ENCODE measurements at regions not wholly inside any gene's neighbourhood (a gene's known extent, or its start where the extent isn't known, plus 50 kb on each side); places are given as distances from the start of the nearest gene placed in this dataset.

DNA sequence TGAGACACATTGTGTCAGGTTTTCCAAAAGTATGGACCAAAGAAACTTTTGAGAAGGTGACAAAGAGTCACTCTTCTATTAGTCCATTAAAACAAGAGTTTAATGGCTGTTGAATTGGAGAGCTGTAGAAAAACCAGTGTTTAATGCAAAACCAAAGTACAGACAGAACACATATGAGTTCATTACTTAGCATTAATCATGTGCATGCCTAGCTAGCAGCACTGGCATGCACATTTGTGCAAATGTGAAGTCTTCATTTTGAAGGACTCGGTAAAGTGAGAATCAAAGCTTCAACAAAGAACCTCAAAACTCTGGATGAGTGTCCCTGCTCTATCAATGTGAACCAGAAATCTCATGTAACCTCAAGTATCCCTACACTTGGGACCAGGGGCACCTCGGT is 256.3 kb upstream of the PPARGC1A start:
- H3K4me3 Mint-ChIP-seq = no peak overlapping the region
- H3K27ac Mint-ChIP-seq = no peak overlapping the region
- H3K4me1 Mint-ChIP-seq (ENCODE audit: low read depth) = no peaks in the 10 kb centered on the region
- H3K9me3 Mint-ChIP-seq = peaks cover 6% of the 10 kb centered on the region
- no peaks in the 10 kb centered on the region for H3K36me3 Mint-ChIP-seq (ENCODE audit: low read depth)
- no peaks in the 10 kb centered on the region for H3K27me3 Mint-ChIP-seq

DNA sequence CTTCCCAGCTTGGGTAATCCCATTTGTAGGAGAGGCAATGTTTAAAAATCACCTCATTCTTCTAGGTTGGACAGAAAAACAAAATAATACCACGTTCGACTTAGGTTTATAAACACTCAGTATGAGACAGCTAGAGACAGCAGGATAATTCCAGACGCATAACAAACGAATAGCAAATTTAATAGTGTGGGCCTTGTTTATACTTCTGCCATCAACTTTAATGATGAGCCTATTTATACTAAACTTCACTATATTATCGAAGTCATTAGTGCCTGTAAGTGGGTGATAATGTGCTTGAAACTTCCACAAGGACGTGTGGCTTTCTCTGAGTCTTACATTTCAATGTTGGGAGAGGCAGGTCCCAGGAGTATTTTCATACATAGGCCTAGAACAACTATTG is 255.7 kb upstream of the PPARGC1A start:
- Mint-ChIP-seq H3K27ac (no peak overlapping the region), H3K27me3 (no peaks in the 10 kb centered on the region), H3K9me3 (peaks cover 6% of the 10 kb centered on the region), H3K4me1 (ENCODE audit: low read depth) (no peaks in the 10 kb centered on the region), H3K36me3 (ENCODE audit: low read depth) (no peaks in the 10 kb centered on the region), H3K4me3 (no peak overlapping the region)

GRCh38 chr4:24144381-24144780 is 254.5 kb upstream of the PPARGC1A start:
- Mint-ChIP-seq H3K36me3 (ENCODE audit: low read depth) (no peaks in the 10 kb centered on the region), H3K27ac (no peak overlapping the region), H3K9me3 (peaks cover 6% of the 10 kb centered on the region), H3K27me3 (no peaks in the 10 kb centered on the region), H3K4me1 (ENCODE audit: low read depth) (no peaks in the 10 kb centered on the region), H3K4me3 (no peak overlapping the region)

DNA sequence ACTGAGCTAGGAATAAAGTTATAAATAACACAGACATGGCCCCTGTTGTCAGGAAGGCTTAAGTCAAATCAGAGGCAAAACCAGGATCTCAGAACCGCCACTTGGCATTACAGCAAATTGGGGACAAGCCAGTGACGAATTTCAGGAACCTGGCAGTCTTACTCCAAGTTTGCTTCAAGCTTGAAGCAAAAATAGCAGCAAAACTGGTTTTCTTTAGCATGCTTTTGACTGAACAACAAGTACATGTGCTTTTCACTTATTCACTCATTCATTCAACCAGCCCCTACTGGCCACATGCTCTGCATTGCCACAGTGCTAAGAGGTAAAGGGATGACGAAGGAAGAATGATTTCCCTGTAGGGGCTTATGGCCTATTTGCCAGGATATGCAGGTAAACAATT is 253.9 kb upstream of the PPARGC1A start:
- Mint-ChIP-seq H3K27me3 (no peaks in the 10 kb centered on the region), H3K4me3 (no peak overlapping the region), H3K4me1 (ENCODE audit: low read depth) (no peaks in the 10 kb centered on the region), H3K36me3 (ENCODE audit: low read depth) (no peaks in the 10 kb centered on the region), H3K9me3 (peaks cover 6% of the 10 kb centered on the region), H3K27ac (no peak overlapping the region)

DNA sequence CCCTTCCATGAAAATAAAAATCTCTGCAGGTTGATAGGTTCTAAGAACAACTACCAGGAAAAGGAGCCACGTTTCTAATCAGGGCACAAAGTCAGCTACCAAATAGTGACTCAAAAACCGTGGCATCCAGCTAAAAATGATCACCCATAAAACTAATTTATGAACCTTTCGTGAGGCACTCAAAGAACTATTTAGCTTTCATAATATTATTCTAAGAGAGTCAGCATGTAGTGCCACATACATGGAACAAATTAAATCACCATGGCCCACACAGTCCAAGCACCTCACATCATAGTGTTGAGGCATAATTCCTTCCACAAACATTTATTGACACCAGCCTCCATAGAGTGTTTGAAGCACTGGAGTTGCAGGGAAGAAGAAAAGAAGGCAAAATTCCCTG is 252.0 kb upstream of the PPARGC1A start:
- H3K4me1 Mint-ChIP-seq (ENCODE audit: low read depth) = no peaks in the 10 kb centered on the region
- H3K27ac Mint-ChIP-seq = no peak overlapping the region
- H3K36me3 Mint-ChIP-seq (ENCODE audit: low read depth) = no peaks in the 10 kb centered on the region
- H3K4me3 Mint-ChIP-seq = no peak overlapping the region
- no peaks in the 10 kb centered on the region for H3K27me3 Mint-ChIP-seq
- H3K9me3 Mint-ChIP-seq = peaks cover 6% of the 10 kb centered on the region

- Mint-ChIP-seq H3K36me3 (ENCODE audit: low read depth) (no peaks in the 10 kb centered on the region), H3K9me3 (peaks cover 6% of the 10 kb centered on the region), H3K4me3 (no peak overlapping the region), H3K27ac (no peak overlapping the region), H3K27me3 (no peaks in the 10 kb centered on the region), H3K4me1 (ENCODE audit: low read depth) (no peaks in the 10 kb centered on the region)
Measured at GRCh38 chr4:24140892-24141291, 251.0 kb upstream of the PPARGC1A start.

- Mint-ChIP-seq H3K36me3 (ENCODE audit: low read depth) (no peaks in the 10 kb centered on the region), H3K27me3 (no peaks in the 10 kb centered on the region), H3K27ac (no peak overlapping the region), H3K4me1 (ENCODE audit: low read depth) (no peaks in the 10 kb centered on the region), H3K9me3 (peaks cover 10% of the 10 kb centered on the region), H3K4me3 (no peak overlapping the region)
Measured at GRCh38 chr4:24137671-24138601, 248.1 kb upstream of the PPARGC1A start.

- Mint-ChIP-seq H3K4me1 (ENCODE audit: low read depth) (no peaks in the 10 kb centered on the region), H3K36me3 (ENCODE audit: low read depth) (no peaks in the 10 kb centered on the region), H3K4me3 (no peak overlapping the region), H3K27me3 (no peaks in the 10 kb centered on the region), H3K9me3 (peaks cover 4% of the 10 kb centered on the region), H3K27ac (no peak overlapping the region)
Measured at GRCh38 chr4:24131954-24132673, 242.3 kb upstream of the PPARGC1A start.

- Mint-ChIP-seq H3K4me3 (no peak overlapping the region), H3K27ac (no peak overlapping the region), H3K9me3 (peaks cover 4% of the 10 kb centered on the region), H3K36me3 (ENCODE audit: low read depth) (no peaks in the 10 kb centered on the region), H3K4me1 (ENCODE audit: low read depth) (no peaks in the 10 kb centered on the region), H3K27me3 (no peaks in the 10 kb centered on the region)
Measured at GRCh38 chr4:24130637-24131036, 240.8 kb upstream of the PPARGC1A start.

- peaks cover 3% of the 10 kb centered on the region for H3K9me3 Mint-ChIP-seq
- no peaks in the 10 kb centered on the region for H3K27me3 Mint-ChIP-seq
- no peaks in the 10 kb centered on the region for H3K36me3 Mint-ChIP-seq (ENCODE audit: low read depth)
- H3K4me1 Mint-ChIP-seq (ENCODE audit: low read depth) = no peaks in the 10 kb centered on the region
- H3K4me3 Mint-ChIP-seq = no peak overlapping the region
- no peak overlapping the region for H3K27ac Mint-ChIP-seq
Measured at GRCh38 chr4:24126776-24127175, 236.9 kb upstream of the PPARGC1A start.

DNA sequence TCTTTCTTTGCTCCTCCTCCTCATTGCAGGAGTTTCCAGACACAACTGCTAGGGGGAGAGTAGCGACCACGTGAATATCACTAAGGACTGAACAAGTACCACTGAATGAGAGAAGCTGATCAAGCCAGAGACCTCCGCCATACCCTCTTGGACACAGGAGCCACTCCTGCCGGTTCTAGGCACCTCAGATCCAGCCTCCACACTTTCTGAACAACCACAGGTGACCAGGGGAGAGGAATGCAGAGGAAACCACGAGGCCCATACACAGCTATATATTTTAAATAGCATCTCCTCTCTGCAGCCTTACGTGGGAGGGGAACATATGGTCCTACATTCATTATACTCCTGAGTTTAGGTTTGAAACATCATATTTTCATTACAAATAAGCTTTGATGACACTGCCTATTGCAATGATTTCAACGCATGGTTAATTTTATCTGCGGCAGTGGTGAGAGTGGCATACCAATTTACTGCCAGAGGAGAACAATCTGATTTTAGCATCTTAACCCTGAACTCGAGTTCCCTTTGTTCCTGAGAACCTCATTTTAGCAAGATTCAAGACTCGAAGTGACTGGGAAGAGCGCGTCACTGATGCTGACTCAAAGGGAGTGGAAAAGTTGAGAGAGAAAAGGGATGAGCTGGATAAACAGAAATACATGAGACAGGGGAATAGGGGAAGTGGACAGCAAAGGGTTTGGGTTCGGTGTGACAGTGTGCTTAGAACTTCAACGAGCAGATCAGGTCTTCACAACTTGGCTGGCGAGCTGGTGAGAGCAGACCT is 231.7 kb upstream of the PPARGC1A start:
- Mint-ChIP-seq H3K4me3 (no peak overlapping the region), H3K27me3 (no peaks in the 10 kb centered on the region), H3K9me3 (peaks cover 6% of the 10 kb centered on the region), H3K27ac (no peak overlapping the region), H3K36me3 (ENCODE audit: low read depth) (no peaks in the 10 kb centered on the region), H3K4me1 (ENCODE audit: low read depth) (no peaks in the 10 kb centered on the region)

DNA sequence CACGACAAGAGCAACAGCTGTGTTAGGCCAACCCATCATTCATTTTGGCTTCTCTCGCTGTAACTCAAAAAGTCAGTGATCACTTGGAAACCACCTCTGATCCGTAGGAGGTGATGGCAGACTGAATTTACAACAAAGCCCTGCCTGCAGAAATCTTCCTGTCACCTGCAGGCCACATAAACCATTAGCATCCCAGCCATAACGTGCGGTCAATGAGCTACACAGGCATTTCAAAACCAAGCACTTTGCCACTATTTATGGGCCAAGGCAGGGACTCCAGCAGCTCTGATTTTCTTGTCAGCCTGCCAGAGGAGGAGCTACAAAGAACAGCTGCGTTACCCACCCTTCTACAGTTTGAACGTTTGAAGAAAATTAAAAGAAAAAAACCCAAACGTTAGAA is 228.1 kb upstream of the PPARGC1A start:
- Mint-ChIP-seq H3K4me1 (ENCODE audit: low read depth) (no peaks in the 10 kb centered on the region), H3K4me3 (no peak overlapping the region), H3K36me3 (ENCODE audit: low read depth) (no peaks in the 10 kb centered on the region), H3K27ac (no peak overlapping the region), H3K9me3 (peaks cover 10% of the 10 kb centered on the region), H3K27me3 (peaks cover 3% of the 10 kb centered on the region)

GRCh38 chr4:24116107-24116506 is 226.3 kb upstream of the PPARGC1A start:
- no peaks in the 10 kb centered on the region for H3K4me1 Mint-ChIP-seq (ENCODE audit: low read depth)
- no peak overlapping the region for H3K27ac Mint-ChIP-seq
- no peaks in the 10 kb centered on the region for H3K36me3 Mint-ChIP-seq (ENCODE audit: low read depth)
- no peak overlapping the region for H3K4me3 Mint-ChIP-seq
- peaks cover 3% of the 10 kb centered on the region for H3K27me3 Mint-ChIP-seq
- peaks cover 4% of the 10 kb centered on the region for H3K9me3 Mint-ChIP-seq

- H3K9me3 Mint-ChIP-seq = peaks cover 5% of the 10 kb centered on the region
- H3K36me3 Mint-ChIP-seq (ENCODE audit: low read depth) = no peaks in the 10 kb centered on the region
- peaks cover 3% of the 10 kb centered on the region for H3K27me3 Mint-ChIP-seq
- H3K27ac Mint-ChIP-seq = no peak overlapping the region
- no peak overlapping the region for H3K4me3 Mint-ChIP-seq
- no peaks in the 10 kb centered on the region for H3K4me1 Mint-ChIP-seq (ENCODE audit: low read depth)
Measured at GRCh38 chr4:24114919-24115500, 225.2 kb upstream of the PPARGC1A start.
